ENCODE measurements at regions not wholly inside any gene's neighbourhood (a gene's known extent, or its start where the extent isn't known, plus 50 kb on each side); places are given as distances from the start of the nearest gene placed in this dataset.

GRCh38 chr2:21891191-21891590, 767.4 kb downstream of the TDRD15 start:
- TF ChIP-seq TEAD4 (CRISPR knock-in tag; IDR thresholded peaks at IDR 0.05) (no peak), HMGXB4 (CRISPR knock-in tag; IDR thresholded peaks at IDR 0.05) (no peak), RELA (CRISPR knock-in tag; IDR thresholded peaks at IDR 0.05; ENCODE audit: borderline replicate concordance) (no peak), NR2C2 (CRISPR knock-in tag; IDR thresholded peaks at IDR 0.05) (no peak), ETV6 (CRISPR knock-in tag; IDR thresholded peaks at IDR 0.05) (no peak), CTCF (IDR thresholded peaks at IDR 0.05) (no peak), SP1 (CRISPR knock-in tag; conservative IDR thresholded peaks at IDR 0.05) (no peak), MAX (CRISPR knock-in tag; IDR thresholded peaks at IDR 0.05) (no peak)

All from WTC11 (cell line).